GM12878 (cell line): ENCODE measurements at regions not wholly inside any gene's neighbourhood (a gene's known extent, or its start where the extent isn't known, plus 50 kb on each side); places are given as distances from the start of the nearest gene placed in this dataset.

Source experiments
- ATAC-seq: fragments of 200-7000 bp; cut with Tn5 transposase; 3 replicates; pipeline ENCODE4 v1.9.1; 2020; ENCODE audit warnings: mild to moderate bottlenecking, moderate library complexity
- BruUV-seq: library from RNA; stranded (reverse); fragments of 400-500 nt; replicated peaks from 2 replicates; lab custom pipeline; 2021; lab: Mats Ljungman, UMichigan
- CTCF ChIA-PET: fragments of 300-600 bp; sonication (Branson Sonifier 250); formaldehyde crosslinking; extraction: SDS; loops from one replicate; lab custom pipeline; 2021; ENCODE audit warnings: inconsistent platforms; lab: Yijun Ruan, JAX
- POLR2A ChIA-PET: fragments of 350-600 bp; formaldehyde crosslinking; extraction: SDS; loops from one replicate; lab custom pipeline; 2021; ENCODE audit warnings: inconsistent platforms; lab: Charles Lee
- RAD21 ChIA-PET: fragments of 300-600 bp; sonication (Branson Sonifier 250); formaldehyde crosslinking; loops from one replicate; lab custom pipeline; 2023; ENCODE audit warnings: antibody characterized with exemption; ENCODE audit not compliant: unreplicated experiment; lab: Charles Lee
- SMC1A ChIA-PET: fragments of 300-600 bp; sonication (Branson Sonifier 250); formaldehyde crosslinking; loops from one replicate; lab custom pipeline; 2023; ENCODE audit not compliant: unreplicated experiment, uncharacterized antibody; lab: Charles Lee
- DNase-seq: peaks from one replicate; pipeline ENCODE4 v3.0.0-alpha.2; 2011; ENCODE audit warnings: low read depth, low spot score
- FAIRE-seq: peaks from 3 replicates; lab custom pipeline; 2011; peaks lifted over from hg19 to GRCh38; lab: Jason Lieb, UNC
- H2AFZ ChIP-seq: 2 replicates; pipeline ENCODE4 v1.6.0; 2011; ENCODE audit warnings: low read depth, low read length, control low read depth; ENCODE audit not compliant: control insufficient read depth
- H3K27ac ChIP-seq: 2 replicates; pipeline ENCODE4 v1.5.1; 2011; ENCODE audit warnings: control low read depth; ENCODE audit not compliant: control insufficient read depth, insufficient read depth
- H3K27me3 ChIP-seq, 2 experiments: replicated peaks in 1 of 2; 2 replicates each; pipeline versions ENCODE4 v1.6.0 to v1.6.1; 2011; ENCODE audit warnings: low read length in 1 of 2; ENCODE audit not compliant: control insufficient read depth in 2 of 2, insufficient read depth in 2 of 2
- H3K36me3 ChIP-seq, 2 experiments: 2 replicates each; pipeline ENCODE4 v1.5.1; 2011; ENCODE audit warnings: low read length in 1 of 2; ENCODE audit not compliant: control insufficient read depth in 2 of 2, insufficient read depth in 2 of 2
- H3K4me1 ChIP-seq: 2 replicates; pipeline ENCODE4 v1.6.1; 2011; ENCODE audit warnings: mild to moderate bottlenecking, low read length, moderate library complexity, mixed read lengths; ENCODE audit not compliant: control insufficient read depth, insufficient read depth
- H3K4me2 ChIP-seq: 2 replicates; pipeline ENCODE4 v1.6.0; 2011; ENCODE audit warnings: control low read depth; ENCODE audit not compliant: control insufficient read depth, insufficient read depth
- H3K4me3 ChIP-seq: fragments of 200-600 bp; sonication (generic); 2 replicates; pipeline ENCODE4 v1.5.1; 2016
- H3K79me2 ChIP-seq: 2 replicates; pipeline ENCODE4 v1.6.0; 2011; ENCODE audit warnings: low read length; ENCODE audit not compliant: control insufficient read depth, insufficient read depth
- H3K9ac ChIP-seq: 2 replicates; pipeline ENCODE4 v1.8.0; 2011; ENCODE audit warnings: low read length, control low read depth, mixed read lengths; ENCODE audit not compliant: control insufficient read depth, insufficient read depth
- H3K9me3 ChIP-seq: replicated peaks from 3 replicates; pipeline ENCODE4 v1.5.1; 2011; ENCODE audit warnings: mild to moderate bottlenecking, low read length; ENCODE audit not compliant: control insufficient read depth, insufficient read depth
- H4K20me1 ChIP-seq: 2 replicates; pipeline ENCODE4 v1.6.0; 2011; ENCODE audit not compliant: control insufficient read depth, insufficient read depth
- ATF7 ChIP-seq: fragments of 450-650 bp; IDR thresholded peaks from 2 replicates; pipeline ENCODE4 v1.6.1; 2016; ENCODE audit warnings: low read depth, mild to moderate bottlenecking
- CEBPB ChIP-seq, 2 experiments: fragments of 150-350 bp in 1 of 2; IDR thresholded peaks; 2 replicates each; pipeline ENCODE4 v1.6.1; 2012 to 2014; ENCODE audit warnings: low read depth in 2 of 2, low read length in 2 of 2, borderline replicate concordance in 1 of 2, inconsistent platforms in 1 of 2
- E2F8 ChIP-seq: fragments of 450-650 bp; IDR thresholded peaks from 2 replicates; pipeline ENCODE4 v1.6.1; 2018; ENCODE audit warnings: mild to moderate bottlenecking, low read depth, moderate library complexity; ENCODE audit not compliant: partially characterized antibody
- IRF3 ChIP-seq: fragments of 450-650 bp; IDR thresholded peaks from 2 replicates; pipeline ENCODE4 v1.6.1; 2014; ENCODE audit warnings: mild to moderate bottlenecking
- KAT2A ChIP-seq: conservative IDR thresholded peaks from 2 replicates; pipeline ENCODE4 v1.6.1; 2011; ENCODE audit warnings: low read depth, low read length; ENCODE audit not compliant: control insufficient read depth
- NFYA ChIP-seq: IDR thresholded peaks from 2 replicates; pipeline ENCODE4 v1.6.1; 2011; ENCODE audit warnings: low read depth, mild to moderate bottlenecking, low read length, improper control_type of control experiment, borderline replicate concordance
- PKNOX1 ChIP-seq: fragments of 450-650 bp; IDR thresholded peaks from 2 replicates; pipeline ENCODE4 v1.6.1; 2016; ENCODE audit warnings: mild to moderate bottlenecking
- RFX5 ChIP-seq: IDR thresholded peaks from 2 replicates; pipeline ENCODE4 v1.6.1; 2011; ENCODE audit warnings: low read depth, low read length, improper control_type of control experiment
- SMC3 ChIP-seq: IDR thresholded peaks from 2 replicates; pipeline ENCODE4 v1.6.1; 2011; ENCODE audit warnings: low read length, improper control_type of control experiment, borderline replicate concordance
- SPI1 ChIP-seq: IDR thresholded peaks from 2 replicates; pipeline ENCODE4 v1.6.1; 2011; ENCODE audit warnings: low read depth, mild to moderate bottlenecking, low read length, moderate library complexity, borderline replicate concordance; ENCODE audit not compliant: insufficient read depth
- SUZ12 ChIP-seq: fragments of 200-600 bp; sonication (generic); IDR thresholded peaks from one replicate; pipeline ENCODE4 v1.6.1; 2018; ENCODE audit warnings: antibody characterized with exemption, mild to moderate bottlenecking; ENCODE audit not compliant: unreplicated experiment
- TCF7 ChIP-seq: IDR thresholded peaks from 2 replicates; pipeline ENCODE4 v1.6.1; 2014; ENCODE audit warnings: antibody characterized with exemption, borderline replicate concordance
- WRNIP1 ChIP-seq: IDR thresholded peaks from 2 replicates; pipeline ENCODE4 v1.6.1; 2011; ENCODE audit warnings: low read depth, low read length, improper control_type of control experiment, borderline replicate concordance
- ZBED1 ChIP-seq: IDR thresholded peaks from 2 replicates; pipeline ENCODE4 v1.6.1; 2016; ENCODE audit warnings: borderline replicate concordance
- ZNF207 ChIP-seq: fragments of 450-650 bp; IDR thresholded peaks from 2 replicates; pipeline ENCODE4 v1.6.1; 2014; ENCODE audit warnings: antibody characterized with exemption, mild to moderate bottlenecking, borderline replicate concordance
- ZNF384 ChIP-seq: IDR thresholded peaks from 2 replicates; pipeline ENCODE4 v1.6.1; 2012; ENCODE audit warnings: low read depth, mild to moderate bottlenecking, low read length, improper control_type of control experiment, borderline replicate concordance
- ZNF622 ChIP-seq: fragments of 450-650 bp; IDR thresholded peaks from 2 replicates; pipeline ENCODE4 v1.6.1; 2017; ENCODE audit warnings: mild to moderate bottlenecking, inconsistent platforms
- ZZZ3 ChIP-seq: IDR thresholded peaks from 2 replicates; pipeline ENCODE4 v1.6.1; 2011; ENCODE audit warnings: low read depth; ENCODE audit not compliant: control insufficient read depth, insufficient read length
- WGBS: methylation state at CpG from one replicate; pipeline ENCODE4 v1.1.6; 2016; ENCODE audit warnings: low lambda C conversion rate; ENCODE audit not compliant: insufficient replicate concordance, insufficient coverage; ENCODE audit errors: missing lambda C conversion rate; 5-methylcytosine and 5-hydroxymethylcytosine counted together
- in situ Hi-C: fragments of 300-500 bp; cut with MboI; formaldehyde crosslinking; loops from 9 replicates; pipeline ENCODE4 v1.14.3; 2018; ENCODE audit warnings: mixed read lengths
- intact Hi-C: fragments of 100-400 bp; cut with micrococcal nuclease; formaldehyde crosslinking; loops from one replicate; pipeline ENCODE4 v1.14.2; 2022; ENCODE audit not compliant: unreplicated experiment

GRCh38 chr6:113493991-113494390, 363.2 kb upstream of the MARCKS start:
- no peaks in the 10 kb centered on the region for H4K20me1 ChIP-seq
- SMC1A ChIA-PET, result no interaction called here
- H2AFZ ChIP-seq, result no peak overlapping the region
- no peaks in the 10 kb centered on the region for H3K4me1 ChIP-seq
- RAD21 ChIA-PET, result no interaction called here
- no peaks in the 10 kb centered on the region for H3K27me3 ChIP-seq
- no peak for FAIRE-seq
- H3K36me3 ChIP-seq, result no peaks in the 10 kb centered on the region
- no peak overlapping the region for H3K4me3 ChIP-seq
- H3K4me2 ChIP-seq, result no peak overlapping the region
- no peak for ATAC-seq
- BruUV-seq, result no TSS peak
- DNase-seq, result no peak
- TF ChIP-seq KAT2A, result no peak
- no peak for TF ChIP-seq E2F8
- no peak for TF ChIP-seq ZZZ3
- TF ChIP-seq SMC3, result no peak
- no peak for TF ChIP-seq ATF7
- TF ChIP-seq NFYA, result no peak
- no peak for TF ChIP-seq ZBED1
- TF ChIP-seq ZNF622, result no peak
- TF ChIP-seq ZNF207, result no peak
- TF ChIP-seq IRF3, result no peak
- TF ChIP-seq WRNIP1, result no peak
- TF ChIP-seq SPI1, result no peak
- TF ChIP-seq SUZ12, result no peak
- TF ChIP-seq RFX5, result no peak
- TF ChIP-seq TCF7, result no peak
- TF ChIP-seq CEBPB (IDR thresholded peaks at IDR 0.05; ENCODE audit: borderline replicate concordance in 1 of 2, low read depth in 2 of 2, low read length in 2 of 2), result no peak
- no peak for TF ChIP-seq ZNF384
- TF ChIP-seq PKNOX1, result no peak
- TF ChIP-seq, all 136 proteins: peak for 0
- Histone ChIP-seq H3K9me3 (no peaks in the 10 kb centered on the region), H3K27ac (no peak overlapping the region), H3K9ac (no peak overlapping the region), H3K79me2 (no peaks in the 10 kb centered on the region)
- ChIA-PET POLR2A (no interaction called here), CTCF (no interaction called here)
- intact Hi-C loops (no loop called here), in situ Hi-C loops (no loop called here)
- WGBS, result 21% methylated on average over 2 of the region's 2 CpGs
